ENCODE measurements at regions not wholly inside any gene's neighbourhood (a gene's known extent, or its start where the extent isn't known, plus 50 kb on each side); places are given as distances from the start of the nearest gene placed in this dataset.

DNA sequence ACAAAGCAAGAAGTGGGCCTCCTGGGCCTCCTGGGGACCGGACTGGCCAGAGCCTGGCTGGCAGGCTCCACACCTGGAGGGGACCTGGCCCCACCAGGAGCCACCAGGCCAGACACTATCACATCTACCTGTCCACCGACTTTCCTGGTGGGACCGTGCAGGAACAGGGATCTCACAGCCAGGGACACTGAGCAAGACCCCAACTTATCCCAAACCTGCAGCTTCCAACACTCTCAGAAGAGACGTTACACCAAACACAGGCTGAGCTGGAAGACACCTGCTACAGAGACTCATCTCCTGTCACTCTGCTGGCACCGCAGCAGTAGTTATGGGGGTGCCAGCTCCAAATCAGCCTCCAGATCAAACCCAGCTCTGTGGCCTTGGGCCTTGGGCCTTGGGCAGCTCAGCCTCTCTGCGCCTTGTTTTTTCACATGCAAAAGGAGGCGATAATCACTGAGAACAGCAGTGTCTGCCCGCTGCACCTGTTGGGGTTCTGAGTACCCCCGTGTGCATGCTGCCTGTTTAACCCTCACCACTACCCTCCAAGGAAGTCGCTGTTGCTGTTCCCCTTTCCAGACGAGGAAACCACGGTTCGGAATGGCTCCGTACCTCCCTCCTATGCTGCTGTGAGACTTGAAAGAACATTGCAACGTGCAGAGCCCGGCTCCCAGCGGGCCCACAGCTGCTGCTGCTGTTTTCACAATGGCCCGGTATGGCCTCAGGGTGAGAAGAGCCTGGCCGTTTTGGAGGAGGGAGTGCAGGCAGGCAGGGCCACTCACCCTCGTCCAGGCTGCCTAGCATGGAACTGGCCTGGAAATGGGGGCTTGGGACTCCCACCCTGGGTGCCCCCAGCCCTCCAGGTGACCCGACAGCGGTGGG lies 69.6 kb downstream of the ADRA2C start:
- Mint-ChIP-seq H3K27me3 (ENCODE audit: low read depth) (peaks cover 30% of the 10 kb centered on the region), H3K4me3 (no peak overlapping the region), H3K36me3 (ENCODE audit: insufficient read depth in 2 of 2) (no peaks in the 10 kb centered on the region), H3K9me3 (peaks cover 1 to 2% of the 10 kb centered on the region in 2 donors), H3K4me1 (ENCODE audit: low read depth) (no peaks in the 10 kb centered on the region), H3K27ac (no peak overlapping the region)
- ATAC-seq (replicated peaks in 1 of 2) (no peak), DNase-seq (no peak)

GRCh38 chr4:3836406-3836755 lies 70.2 kb downstream of the ADRA2C start:
- H3K4me1 Mint-ChIP-seq (ENCODE audit: low read depth) = no peaks in the 10 kb centered on the region
- peaks cover 30% of the 10 kb centered on the region for H3K27me3 Mint-ChIP-seq (ENCODE audit: low read depth)
- ATAC-seq (replicated peaks in 1 of 2) (no peak), DNase-seq (no peak)
- H3K9me3 Mint-ChIP-seq = peaks cover 1 to 2% of the 10 kb centered on the region in 2 donors
- H3K4me3 Mint-ChIP-seq = no peak overlapping the region
- H3K36me3 Mint-ChIP-seq (ENCODE audit: insufficient read depth in 2 of 2) = no peaks in the 10 kb centered on the region
- H3K27ac Mint-ChIP-seq = no peak overlapping the region

DNA sequence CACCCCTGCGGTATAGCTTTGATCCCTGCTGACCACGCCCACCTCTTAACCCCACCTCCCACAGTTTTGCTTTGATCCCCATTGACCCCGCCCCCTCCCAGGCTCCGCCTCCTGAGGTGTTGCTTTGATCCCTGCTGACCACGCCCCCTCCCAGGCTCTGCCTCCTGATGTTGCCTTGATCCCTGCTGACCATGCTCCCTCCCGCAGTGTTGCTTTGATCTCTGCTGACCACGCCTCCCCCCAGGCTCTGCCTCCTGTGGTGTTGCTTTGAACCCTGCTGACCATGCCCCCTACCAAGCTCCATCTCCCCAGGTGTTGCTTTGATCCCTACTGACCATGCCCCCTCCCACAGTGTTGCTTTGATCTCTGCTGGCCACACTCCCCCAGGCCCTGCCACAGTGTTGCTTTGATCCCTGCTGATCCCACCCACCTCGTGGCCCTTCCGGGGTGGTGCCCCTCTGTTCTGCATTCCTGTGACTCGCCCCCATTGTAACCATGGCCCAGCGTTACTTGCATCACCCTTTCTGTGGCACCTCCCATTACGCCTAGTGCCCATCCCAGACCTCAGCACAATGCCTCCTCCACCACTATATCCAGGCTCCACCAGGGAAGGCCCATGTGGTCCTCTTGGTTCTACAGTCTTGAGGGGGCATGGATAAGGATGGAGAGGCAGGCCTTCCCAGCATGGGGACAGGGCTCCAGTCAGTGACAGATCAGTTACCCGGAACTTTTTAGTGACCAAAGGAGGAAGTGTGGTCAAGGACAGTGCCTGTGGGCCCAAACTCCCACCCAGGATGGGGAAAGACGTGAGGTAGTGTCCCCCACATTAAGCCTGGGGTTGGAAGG lies 70.8 kb downstream of the ADRA2C start:
- DNase-seq = peak in 1 of 2 donors; percentile 12
- Mint-ChIP-seq H3K4me3 (no peak overlapping the region), H3K4me1 (ENCODE audit: low read depth) (no peaks in the 10 kb centered on the region), H3K36me3 (ENCODE audit: insufficient read depth in 2 of 2) (no peaks in the 10 kb centered on the region), H3K27ac (no peak overlapping the region), H3K9me3 (peaks cover 1 to 2% of the 10 kb centered on the region in 2 donors), H3K27me3 (ENCODE audit: low read depth) (peaks cover 30% of the 10 kb centered on the region)
- peak in 1 of 2 donors; percentile 11 for ATAC-seq (replicated peaks in 1 of 2)

DNA sequence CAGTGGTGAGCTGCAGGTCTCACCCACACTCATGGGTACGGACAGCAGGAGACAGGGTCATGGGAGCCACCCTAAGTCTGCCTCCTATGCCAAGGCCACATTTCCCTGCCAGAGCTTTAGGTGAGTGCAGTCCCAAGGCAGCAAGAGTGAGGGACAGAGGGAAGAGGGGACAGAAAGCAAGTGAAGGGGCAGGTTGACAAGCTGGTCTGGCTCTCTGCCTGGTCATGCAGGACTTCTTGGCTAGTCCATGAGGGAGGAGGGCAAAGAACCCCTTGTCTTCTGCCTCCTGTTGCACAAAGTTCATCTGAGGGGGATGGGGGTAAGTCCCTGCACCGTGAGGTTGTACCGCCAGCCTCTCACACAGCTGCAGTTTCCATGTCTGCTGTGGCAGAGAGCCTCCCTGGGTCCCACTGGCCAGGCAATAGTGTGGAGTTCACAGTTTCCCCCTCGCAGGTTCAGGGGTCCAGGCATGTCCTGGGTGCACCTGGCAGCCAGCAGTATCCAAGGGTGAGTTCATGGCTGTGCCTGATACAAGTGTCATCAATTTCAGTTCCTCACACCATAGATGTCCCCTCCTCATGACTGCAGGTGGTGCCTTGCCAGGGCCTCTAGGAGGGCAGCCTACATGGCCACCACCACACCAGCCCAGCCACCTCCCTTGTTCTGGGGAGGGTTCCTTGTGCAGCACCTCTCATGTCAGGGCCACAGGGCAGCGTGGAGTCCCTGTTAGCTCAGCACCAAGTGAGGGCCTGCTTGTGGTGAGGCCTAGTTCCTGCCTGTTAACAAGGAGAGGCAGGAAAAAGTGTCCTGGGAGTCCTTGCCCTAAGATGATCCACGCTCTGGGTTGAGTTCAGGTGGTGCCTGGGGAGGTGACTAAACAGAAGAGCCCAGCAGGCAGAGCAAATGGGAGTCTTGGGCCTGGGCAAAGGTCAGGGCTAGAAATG lies 72.5 kb downstream of the ADRA2C start:
- Mint-ChIP-seq H3K9me3 (peaks cover 1 to 2% of the 10 kb centered on the region in 2 donors), H3K4me3 (no peak overlapping the region), H3K4me1 (ENCODE audit: low read depth) (no peaks in the 10 kb centered on the region), H3K27me3 (ENCODE audit: low read depth) (peaks cover 30% of the 10 kb centered on the region), H3K36me3 (ENCODE audit: insufficient read depth in 2 of 2) (no peaks in the 10 kb centered on the region), H3K27ac (no peak overlapping the region)
- DNase-seq (no peak), ATAC-seq (replicated peaks in 1 of 2) (no peak)

GRCh38 chr4:3845094-3845743 lies 79.0 kb downstream of the ADRA2C start:
- no peak for ATAC-seq (replicated peaks in 1 of 2)
- no peak overlapping the region for H3K27ac Mint-ChIP-seq
- DNase-seq = no peak
- H3K4me1 Mint-ChIP-seq (ENCODE audit: low read depth) = no peaks in the 10 kb centered on the region
- no peaks in the 10 kb centered on the region for H3K36me3 Mint-ChIP-seq (ENCODE audit: insufficient read depth in 2 of 2)
- no peak overlapping the region for H3K4me3 Mint-ChIP-seq
- peaks cover 3 to 6% of the 10 kb centered on the region in 2 donors for H3K9me3 Mint-ChIP-seq
- H3K27me3 Mint-ChIP-seq (ENCODE audit: low read depth) = peaks cover 7% of the 10 kb centered on the region

GRCh38 chr4:3845744-3846429 lies 79.7 kb downstream of the ADRA2C start:
- no peak overlapping the region for H3K4me3 Mint-ChIP-seq
- peaks cover 7% of the 10 kb centered on the region for H3K27me3 Mint-ChIP-seq (ENCODE audit: low read depth)
- peaks cover 0 to 2% of the 10 kb centered on the region in 2 donors for H3K36me3 Mint-ChIP-seq (ENCODE audit: insufficient read depth in 2 of 2)
- no peak for ATAC-seq (replicated peaks in 1 of 2)
- H3K27ac Mint-ChIP-seq = no peak overlapping the region
- no peaks in the 10 kb centered on the region for H3K4me1 Mint-ChIP-seq (ENCODE audit: low read depth)
- peaks cover 5 to 6% of the 10 kb centered on the region in 2 donors for H3K9me3 Mint-ChIP-seq
- no peak for DNase-seq

- DNase-seq (no peak), ATAC-seq (replicated peaks in 1 of 2) (no peak)
- Mint-ChIP-seq H3K27ac (no peak overlapping the region), H3K4me1 (ENCODE audit: low read depth) (no peaks in the 10 kb centered on the region), H3K36me3 (ENCODE audit: insufficient read depth in 2 of 2) (peaks cover 0 to 2% of the 10 kb centered on the region in 2 donors), H3K9me3 (peaks cover 5 to 6% of the 10 kb centered on the region in 2 donors), H3K4me3 (no peak overlapping the region), H3K27me3 (ENCODE audit: low read depth) (peaks cover 7% of the 10 kb centered on the region)
Observed at GRCh38 chr4:3847211-3847940, 81.2 kb downstream of the ADRA2C start.

DNA sequence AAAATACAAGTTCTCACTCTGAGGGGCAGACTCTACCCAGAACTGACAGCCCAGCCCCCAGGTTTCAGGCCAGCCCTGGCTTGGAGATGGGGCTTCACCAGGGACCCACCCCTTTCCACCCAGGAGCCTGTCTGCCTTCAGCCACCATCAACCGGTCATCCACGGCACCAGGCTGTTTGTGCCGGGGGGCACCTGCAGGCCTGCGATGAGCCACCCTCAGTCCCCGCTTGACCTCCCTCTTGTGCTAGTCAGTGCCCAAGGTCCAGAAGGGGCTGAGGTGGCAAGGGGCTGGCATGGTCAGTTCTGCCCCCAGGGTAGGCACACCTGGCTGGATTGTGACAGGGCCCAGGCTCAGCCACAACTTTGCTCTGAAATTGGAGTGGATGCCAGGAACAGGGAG lies 82.1 kb downstream of the ADRA2C start:
- H3K4me1 Mint-ChIP-seq (ENCODE audit: low read depth) = no peaks in the 10 kb centered on the region
- DNase-seq (no peak), ATAC-seq (replicated peaks in 1 of 2) (no peak)
- H3K4me3 Mint-ChIP-seq = no peak overlapping the region
- H3K27me3 Mint-ChIP-seq (ENCODE audit: low read depth) = peaks cover 7% of the 10 kb centered on the region
- H3K27ac Mint-ChIP-seq = no peak overlapping the region
- peaks cover 5 to 6% of the 10 kb centered on the region in 2 donors for H3K9me3 Mint-ChIP-seq
- H3K36me3 Mint-ChIP-seq (ENCODE audit: insufficient read depth in 2 of 2) = peaks cover 0 to 2% of the 10 kb centered on the region in 2 donors

DNA sequence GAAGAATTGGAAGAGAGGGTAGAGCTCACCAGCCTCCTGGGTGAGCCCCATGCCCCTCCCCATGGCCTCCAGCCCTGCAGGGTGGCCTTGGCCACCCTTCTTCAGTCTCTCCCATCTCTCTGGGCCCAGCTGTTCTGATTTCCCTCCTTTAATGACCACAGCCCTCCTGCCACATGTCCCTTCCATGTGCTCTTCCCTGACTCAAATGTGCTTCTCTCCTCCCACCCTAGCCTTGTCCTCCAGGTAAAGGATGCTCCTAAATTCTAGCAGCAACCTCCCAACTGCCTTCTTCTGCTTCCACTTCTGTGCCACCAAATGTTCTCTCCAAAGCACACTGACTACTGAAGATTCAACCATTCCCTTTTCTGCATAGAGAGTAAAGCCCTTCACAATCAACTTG lies 83.0 kb downstream of the ADRA2C start:
- peaks cover 7% of the 10 kb centered on the region for H3K27me3 Mint-ChIP-seq (ENCODE audit: low read depth)
- H3K36me3 Mint-ChIP-seq (ENCODE audit: insufficient read depth in 2 of 2) = peaks cover 0 to 2% of the 10 kb centered on the region in 2 donors
- H3K9me3 Mint-ChIP-seq = peaks cover 5 to 6% of the 10 kb centered on the region in 2 donors
- DNase-seq = no peak
- H3K4me1 Mint-ChIP-seq (ENCODE audit: low read depth) = no peaks in the 10 kb centered on the region
- ATAC-seq (replicated peaks in 1 of 2) = no peak
- H3K4me3 Mint-ChIP-seq = no peak overlapping the region
- no peak overlapping the region for H3K27ac Mint-ChIP-seq

DNA sequence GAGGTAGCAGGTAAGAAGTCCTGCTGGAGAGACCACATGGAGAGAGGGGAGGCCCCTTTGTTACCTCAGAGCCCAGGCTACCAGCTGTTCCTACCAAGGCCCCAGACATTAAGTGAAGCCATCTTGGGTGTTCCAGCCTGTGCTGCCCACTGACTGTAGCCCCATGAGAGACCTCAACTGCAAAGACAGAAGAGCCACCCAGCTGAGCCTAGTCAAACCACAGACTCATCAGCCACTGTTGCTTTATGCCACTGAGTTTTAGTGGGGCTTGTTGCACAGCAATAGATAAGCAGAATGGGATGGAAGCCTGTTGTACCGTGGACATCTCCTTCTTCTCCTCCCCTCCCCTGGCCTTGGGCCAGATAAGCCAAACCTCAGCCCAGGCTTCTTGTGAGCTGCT lies 83.9 kb downstream of the ADRA2C start:
- Mint-ChIP-seq H3K4me3 (no peak overlapping the region), H3K4me1 (ENCODE audit: low read depth) (no peaks in the 10 kb centered on the region), H3K27ac (no peak overlapping the region), H3K36me3 (ENCODE audit: insufficient read depth in 2 of 2) (peaks cover 0 to 2% of the 10 kb centered on the region in 2 donors), H3K27me3 (ENCODE audit: low read depth) (peaks cover 7% of the 10 kb centered on the region), H3K9me3 (peaks cover 5 to 6% of the 10 kb centered on the region in 2 donors)
- no peak for ATAC-seq (replicated peaks in 1 of 2)
- DNase-seq = no peak

- no peak overlapping the region for H3K27ac Mint-ChIP-seq
Observed at GRCh38 chr4:3851211-3851610, 85.0 kb downstream of the ADRA2C start.

More at GRCh38 chr4:3851211-3851610, 85.0 kb downstream of the ADRA2C start:
- ATAC-seq (replicated peaks in 1 of 2) (no peak), DNase-seq (no peak)
- H3K4me1 Mint-ChIP-seq (ENCODE audit: low read depth) = no peaks in the 10 kb centered on the region
- H3K36me3 Mint-ChIP-seq (ENCODE audit: insufficient read depth in 2 of 2) = peaks cover 0 to 2% of the 10 kb centered on the region in 2 donors
- H3K4me3 Mint-ChIP-seq = no peak overlapping the region
- H3K9me3 Mint-ChIP-seq = peaks cover 5 to 6% of the 10 kb centered on the region in 2 donors
- peaks cover 14% of the 10 kb centered on the region for H3K27me3 Mint-ChIP-seq (ENCODE audit: low read depth)
